ENCODE measurements at regions not wholly inside any gene's neighbourhood (a gene's known extent, or its start where the extent isn't known, plus 50 kb on each side); places are given as distances from the start of the nearest gene placed in this dataset.

DNA sequence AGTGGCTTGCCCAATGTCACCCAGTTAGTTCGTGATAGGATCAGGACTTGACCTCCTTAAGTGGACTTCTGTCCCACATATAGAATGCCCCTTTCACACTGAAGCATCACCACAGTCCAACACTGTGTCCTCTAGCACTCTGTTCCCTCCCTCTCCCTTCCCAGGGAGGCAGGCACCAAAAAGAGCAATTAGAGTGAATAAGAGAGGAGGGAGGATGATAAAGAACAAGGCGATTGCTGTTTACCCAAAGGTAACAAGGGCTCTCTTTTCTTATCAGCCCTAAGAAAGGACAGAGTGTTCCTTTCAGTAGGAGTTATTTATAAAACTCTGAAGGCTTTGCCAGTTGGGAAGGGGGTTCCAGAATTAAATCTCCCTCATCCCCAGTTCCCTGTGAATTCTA lies 192.7 kb upstream of the ATP2B1 start:
- TF ChIP-seq, protein P1, sequence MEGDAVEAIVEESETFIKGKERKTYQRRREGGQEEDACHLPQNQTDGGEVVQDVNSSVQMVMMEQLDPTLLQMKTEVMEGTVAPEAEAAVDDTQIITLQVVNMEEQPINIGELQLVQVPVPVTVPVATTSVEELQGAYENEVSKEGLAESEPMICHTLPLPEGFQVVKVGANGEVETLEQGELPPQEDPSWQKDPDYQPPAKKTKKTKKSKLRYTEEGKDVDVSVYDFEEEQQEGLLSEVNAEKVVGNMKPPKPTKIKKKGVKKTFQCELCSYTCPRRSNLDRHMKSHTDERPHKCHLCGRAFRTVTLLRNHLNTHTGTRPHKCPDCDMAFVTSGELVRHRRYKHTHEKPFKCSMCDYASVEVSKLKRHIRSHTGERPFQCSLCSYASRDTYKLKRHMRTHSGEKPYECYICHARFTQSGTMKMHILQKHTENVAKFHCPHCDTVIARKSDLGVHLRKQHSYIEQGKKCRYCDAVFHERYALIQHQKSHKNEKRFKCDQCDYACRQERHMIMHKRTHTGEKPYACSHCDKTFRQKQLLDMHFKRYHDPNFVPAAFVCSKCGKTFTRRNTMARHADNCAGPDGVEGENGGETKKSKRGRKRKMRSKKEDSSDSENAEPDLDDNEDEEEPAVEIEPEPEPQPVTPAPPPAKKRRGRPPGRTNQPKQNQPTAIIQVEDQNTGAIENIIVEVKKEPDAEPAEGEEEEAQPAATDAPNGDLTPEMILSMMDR (IDR thresholded peaks at IDR 0.05), result no peak
- TF ChIP-seq POLR2AphosphoS5 (IDR thresholded peaks at IDR 0.05), result no peak

All from gastroesophageal sphincter (tissue), 3 donors.